ENCODE measurements at regions not wholly inside any gene's neighbourhood (a gene's known extent, or its start where the extent isn't known, plus 50 kb on each side); places are given as distances from the start of the nearest gene placed in this dataset.
A peak's percentile ranks its signal among the peaks of the same experiment; 100 is the strongest.

- DNase-seq = peak; percentile 3
Measured at GRCh38 chr10:78754269-78755062, 314.3 kb upstream of the ZMIZ1 start.

DNA sequence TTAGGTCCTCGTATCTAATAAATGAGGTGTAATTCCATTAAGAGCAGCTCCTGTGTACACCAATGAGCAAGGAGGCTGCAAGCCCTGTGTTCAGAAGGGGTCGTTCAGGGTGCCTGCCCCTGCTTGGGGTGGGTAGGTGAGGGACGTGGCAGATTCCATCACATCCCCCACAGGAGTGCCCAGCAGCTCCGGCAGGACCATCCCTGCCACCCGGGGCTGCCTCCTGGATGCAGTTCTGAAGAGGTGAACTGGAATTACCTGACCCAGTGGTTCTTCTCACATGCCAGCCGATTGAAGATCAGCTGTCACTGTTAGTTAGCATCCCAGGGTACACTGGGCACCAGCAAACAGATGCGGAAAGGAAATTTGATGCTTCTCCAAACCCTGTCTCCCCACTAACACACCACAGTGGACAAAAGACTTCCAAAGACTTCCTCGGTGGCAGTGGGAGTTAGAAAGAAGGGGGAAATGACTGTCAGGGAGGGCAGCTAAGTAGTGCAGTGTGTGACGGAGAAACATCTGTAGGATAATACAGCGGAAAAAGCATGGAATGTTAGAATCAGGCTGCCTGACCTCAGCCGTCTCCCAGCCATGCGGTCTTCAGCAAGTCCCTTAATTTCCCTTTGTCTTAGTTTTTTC lies 313.6 kb upstream of the ZMIZ1 start:
- DNase-seq = no peak

GRCh38 chr10:78755877-78756455 lies 312.8 kb upstream of the ZMIZ1 start:
- DNase-seq = no peak

DNA sequence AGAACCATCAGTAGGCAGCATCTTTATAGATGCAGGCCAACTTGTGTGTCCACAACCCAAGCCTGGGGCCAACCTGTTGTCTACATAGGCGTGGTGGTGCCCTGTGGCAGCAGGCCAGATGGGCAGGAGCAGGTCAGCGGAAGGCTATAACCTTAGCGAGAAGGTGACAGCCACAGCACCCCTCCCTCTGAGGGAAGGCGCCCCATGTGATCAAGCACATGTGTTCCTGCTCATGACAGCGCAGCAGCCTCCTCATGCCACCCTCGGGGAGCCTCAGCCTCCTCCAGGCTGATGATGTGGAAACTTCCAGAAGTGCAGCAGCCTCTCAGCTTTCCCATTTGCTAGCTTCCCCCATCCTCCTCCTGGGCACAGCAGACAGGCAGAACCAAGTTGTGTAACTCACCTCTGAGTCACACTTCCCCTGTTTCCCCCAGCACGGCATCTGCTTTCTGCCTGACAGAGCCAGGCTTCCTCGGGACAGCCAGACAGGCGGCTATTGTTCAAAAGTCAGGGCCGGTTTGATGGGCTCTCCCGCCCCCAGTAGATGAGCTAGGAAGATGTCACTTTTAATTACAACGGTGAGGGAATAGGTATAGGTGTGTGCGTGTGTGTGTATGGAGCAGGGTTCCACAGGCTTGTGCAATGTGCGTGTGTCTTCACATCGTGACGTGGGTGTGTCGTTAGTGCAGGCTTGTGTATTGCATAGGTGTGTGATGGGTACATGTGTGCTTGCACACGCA lies 312.0 kb upstream of the ZMIZ1 start:
- DNase-seq = no peak

GRCh38 chr10:78757344-78757925 lies 311.3 kb upstream of the ZMIZ1 start:
- DNase-seq = no peak

DNA sequence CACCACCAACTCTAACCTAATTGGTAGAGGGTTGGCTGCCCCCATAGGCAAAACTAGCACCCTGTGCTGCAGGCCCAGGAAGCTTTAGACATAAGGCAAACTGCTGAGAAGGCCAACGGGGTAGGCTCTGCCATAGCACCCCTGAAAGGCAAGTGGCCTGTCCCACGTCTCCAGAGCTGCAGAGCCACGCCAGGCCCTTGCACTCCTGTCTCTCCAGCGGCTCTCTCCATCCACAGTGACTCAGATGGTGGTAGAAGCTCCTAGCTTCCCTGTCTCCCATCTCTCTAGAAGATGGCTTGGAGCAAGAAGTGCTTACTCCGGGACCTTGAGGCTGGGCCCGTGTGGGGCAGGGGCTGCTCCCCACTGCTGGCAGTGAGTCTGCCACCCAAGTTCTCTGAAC lies 310.6 kb upstream of the ZMIZ1 start:
- DNase-seq = no peak

DNA sequence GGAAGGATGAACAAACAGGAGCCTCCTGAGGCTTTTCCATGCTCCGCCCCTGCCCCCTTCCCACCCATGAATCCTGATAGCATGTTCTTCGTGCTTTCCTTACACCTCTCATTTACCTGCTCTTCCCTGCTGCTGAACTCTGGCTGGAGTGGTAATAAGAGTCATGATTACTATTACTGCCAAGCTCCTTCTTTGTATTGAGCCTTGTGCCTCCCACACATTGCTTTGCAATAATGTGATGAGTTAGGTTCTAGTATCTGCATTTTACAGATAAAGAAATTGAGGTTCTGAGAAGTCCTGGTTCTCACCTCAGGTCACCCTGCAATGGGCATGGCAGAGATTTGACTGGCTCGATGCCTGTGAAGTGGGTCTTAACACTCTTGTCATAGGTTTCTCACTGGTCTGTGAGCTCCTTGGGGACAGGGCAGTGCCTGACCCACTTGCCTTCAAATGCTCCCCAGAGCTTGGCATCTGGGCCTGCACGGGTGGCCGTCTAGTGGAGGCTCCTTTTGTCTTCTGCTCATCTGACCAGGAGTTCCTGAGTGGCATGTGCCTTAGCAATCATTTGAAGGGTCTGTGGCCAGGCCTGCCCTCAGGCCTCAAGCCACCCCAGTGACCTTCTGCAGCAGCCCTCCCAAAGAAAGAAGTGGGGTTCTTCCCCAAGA lies 309.2 kb upstream of the ZMIZ1 start:
- no peak for DNase-seq

- DNase-seq = no peak
Measured at GRCh38 chr10:78760463-78761310, 308.1 kb upstream of the ZMIZ1 start.

GRCh38 chr10:78761311-78761781 lies 307.4 kb upstream of the ZMIZ1 start:
- DNase-seq = no peak

GRCh38 chr10:78762086-78762630 lies 306.6 kb upstream of the ZMIZ1 start:
- DNase-seq = no peak

- DNase-seq = no peak
Measured at GRCh38 chr10:78763234-78763633, 305.5 kb upstream of the ZMIZ1 start.

- no peak for DNase-seq
Measured at GRCh38 chr10:78763651-78764395, 304.9 kb upstream of the ZMIZ1 start.

GRCh38 chr10:78764436-78764835 lies 304.3 kb upstream of the ZMIZ1 start:
- no peak for DNase-seq

DNA sequence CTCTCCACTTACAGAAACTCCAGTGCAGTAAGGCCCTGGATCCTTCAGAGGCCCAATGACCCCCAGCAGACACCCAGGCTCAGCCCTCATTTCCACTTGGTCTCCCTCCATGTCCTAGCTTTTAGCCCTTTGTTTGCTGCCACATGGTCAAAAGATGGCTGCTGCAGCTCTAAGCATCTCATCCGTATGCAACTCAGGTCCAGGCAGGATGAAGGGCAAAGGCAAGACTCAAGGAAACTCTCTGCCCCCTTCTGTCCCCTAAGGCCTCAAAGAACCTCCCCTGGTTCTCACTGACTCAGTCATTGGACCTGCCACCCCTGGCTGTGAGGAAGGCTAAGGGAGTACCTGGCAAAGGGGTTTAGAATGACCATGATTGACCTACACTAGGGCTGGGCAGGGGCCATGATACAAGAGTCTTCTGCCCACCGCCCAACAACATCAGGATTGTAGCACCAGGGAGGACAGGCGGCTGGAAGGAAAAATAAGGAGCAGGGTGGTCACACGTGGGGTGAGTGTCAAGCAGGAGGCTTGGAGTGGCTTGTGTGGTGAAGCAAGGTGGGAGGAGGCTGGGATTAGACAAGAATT lies 303.8 kb upstream of the ZMIZ1 start:
- no peak for DNase-seq

GRCh38 chr10:78765726-78766335 lies 302.9 kb upstream of the ZMIZ1 start:
- DNase-seq = no peak

- no peak for DNase-seq
Measured at GRCh38 chr10:78766603-78767002, 302.2 kb upstream of the ZMIZ1 start.

DNA sequence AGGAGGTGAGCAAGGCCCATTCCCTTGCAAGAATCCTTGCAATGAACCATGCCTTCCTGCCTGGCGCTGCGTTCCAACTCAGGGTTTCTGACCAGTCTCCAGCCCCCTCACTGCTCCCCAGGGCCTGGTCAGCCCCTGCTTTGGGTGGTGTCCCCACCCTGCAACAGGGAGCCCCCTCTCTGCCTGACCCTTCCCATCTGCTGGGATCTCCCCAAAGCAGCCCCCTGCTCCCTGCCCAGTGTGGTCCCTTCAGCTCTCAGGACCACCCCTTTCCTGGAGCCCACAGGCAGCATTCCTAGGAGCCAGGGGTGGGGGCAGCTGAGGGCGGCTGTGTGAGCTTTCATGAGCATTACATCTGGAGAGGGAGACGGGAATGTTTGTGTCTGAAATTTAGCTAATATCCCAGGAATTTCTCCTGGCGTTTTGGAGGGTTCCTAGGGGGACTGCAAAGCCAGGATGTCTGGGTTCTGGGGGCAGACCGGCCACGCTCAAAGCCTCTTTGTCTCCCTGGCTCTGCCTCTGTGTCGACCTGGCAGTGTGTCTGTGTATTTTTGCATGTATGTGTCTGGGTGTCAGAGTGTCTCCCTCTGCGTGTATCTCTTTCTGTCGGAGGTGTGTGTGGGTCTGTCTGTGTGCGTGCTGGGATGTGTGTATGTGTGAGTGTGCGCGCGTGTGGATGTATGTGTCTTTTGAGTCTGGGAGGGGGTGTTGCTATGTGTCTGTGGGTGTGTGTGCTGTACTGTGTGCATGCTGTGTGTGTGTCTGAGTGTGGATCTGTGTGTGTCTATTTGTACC lies 300.5 kb upstream of the ZMIZ1 start:
- DNase-seq = no peak

GRCh38 chr10:78768876-78769275 lies 299.9 kb upstream of the ZMIZ1 start:
- DNase-seq = no peak

GRCh38 chr10:78769526-78769925 lies 299.2 kb upstream of the ZMIZ1 start:
- DNase-seq = no peak
